Chondrocyte (in vitro differentiated cells): ENCODE measurements at regions not wholly inside any gene's neighbourhood (a gene's known extent, or its start where the extent isn't known, plus 50 kb on each side); places are given as distances from the start of the nearest gene placed in this dataset.

Source experiments
- DNase-seq: peaks from one replicate; pipeline ENCODE4 v3.0.0; 2021; ENCODE audit warnings: mixed read lengths, low spot score
- H3K27ac Mint-ChIP-seq: one replicate; pipeline ENCODE4 v1.8.0; 2021; ENCODE audit warnings: mild to moderate bottlenecking, moderate library complexity, mixed read lengths; ENCODE audit not compliant: unreplicated experiment
- H3K27me3 Mint-ChIP-seq: 2 replicates; pipeline ENCODE4 v1.8.0; 2021; ENCODE audit warnings: low read depth, mixed read lengths
- H3K36me3 Mint-ChIP-seq: 2 replicates; pipeline ENCODE4 v1.8.0; 2021; ENCODE audit warnings: low read depth, mixed read lengths
- H3K4me1 Mint-ChIP-seq: 2 replicates; pipeline ENCODE4 v1.8.0; 2021; ENCODE audit warnings: low read depth, mild to moderate bottlenecking, mixed read lengths
- H3K4me3 Mint-ChIP-seq: one replicate; pipeline ENCODE4 v1.8.0; 2021; ENCODE audit warnings: mild to moderate bottlenecking, moderate library complexity, mixed read lengths; ENCODE audit not compliant: unreplicated experiment
- H3K9me3 Mint-ChIP-seq: 2 replicates; pipeline ENCODE4 v1.8.0; 2021; ENCODE audit warnings: low read depth, mixed read lengths
- CTCF ChIP-seq: fragments of 200-600 bp; sonication (generic); IDR thresholded peaks from 2 replicates; pipeline ENCODE4 v1.5.0; 2021; ENCODE audit warnings: antibody characterized with exemption, mild to moderate bottlenecking, moderate library complexity

- Mint-ChIP-seq H3K9me3 (peaks cover 5% of the 10 kb centered on the region), H3K27me3 (no peaks in the 10 kb centered on the region), H3K36me3 (no peaks in the 10 kb centered on the region), H3K4me3 (no peak overlapping the region), H3K27ac (no peak overlapping the region), H3K4me1 (peaks cover 33% of the 10 kb centered on the region)
- DNase-seq: no peak
- no peak for TF ChIP-seq CTCF
These were observed 352.0 kb upstream of the THBS1 start for GRCh38 chr15:39228889-39229288.

- peaks cover 5% of the 10 kb centered on the region for H3K9me3 Mint-ChIP-seq
- peaks cover 41% of the 10 kb centered on the region for H3K4me1 Mint-ChIP-seq
- H3K4me3 Mint-ChIP-seq: no peak overlapping the region
- H3K36me3 Mint-ChIP-seq: no peaks in the 10 kb centered on the region
- no peaks in the 10 kb centered on the region for H3K27me3 Mint-ChIP-seq
- H3K27ac Mint-ChIP-seq: no peak overlapping the region
- TF ChIP-seq CTCF: no peak
- no peak for DNase-seq
These were observed 350.5 kb upstream of the THBS1 start for GRCh38 chr15:39230205-39230907.

- H3K36me3 Mint-ChIP-seq: no peaks in the 10 kb centered on the region
- DNase-seq: no peak
- no peak overlapping the region for H3K27ac Mint-ChIP-seq
- peaks cover 5% of the 10 kb centered on the region for H3K9me3 Mint-ChIP-seq
- no peak overlapping the region for H3K4me3 Mint-ChIP-seq
- TF ChIP-seq CTCF: no peak
- H3K4me1 Mint-ChIP-seq: peaks cover 46% of the 10 kb centered on the region
- no peaks in the 10 kb centered on the region for H3K27me3 Mint-ChIP-seq
These were observed 350.0 kb upstream of the THBS1 start for GRCh38 chr15:39230908-39231285.

- Mint-ChIP-seq H3K4me3 (no peak overlapping the region), H3K9me3 (peaks cover 5% of the 10 kb centered on the region), H3K4me1 (peaks cover 50% of the 10 kb centered on the region), H3K27ac (peak overlapping the region; percentile 52), H3K27me3 (no peaks in the 10 kb centered on the region), H3K36me3 (no peaks in the 10 kb centered on the region)
- no peak for DNase-seq
- no peak for TF ChIP-seq CTCF
These were observed 348.4 kb upstream of the THBS1 start for GRCh38 chr15:39232512-39232911.

- H3K4me3 Mint-ChIP-seq: no peak overlapping the region
- peaks cover 61% of the 10 kb centered on the region for H3K4me1 Mint-ChIP-seq
- H3K9me3 Mint-ChIP-seq: peaks cover 5% of the 10 kb centered on the region
- no peak for TF ChIP-seq CTCF
- H3K36me3 Mint-ChIP-seq: no peaks in the 10 kb centered on the region
- peak overlapping the region; percentile 27 for H3K27ac Mint-ChIP-seq
- no peak for DNase-seq
- no peaks in the 10 kb centered on the region for H3K27me3 Mint-ChIP-seq
These were observed 345.6 kb upstream of the THBS1 start for GRCh38 chr15:39235084-39235795.
